Activated T-helper 17 cell treated with anti-CD3 and anti-CD28 coated beads, Interleukin-2, amount 50 U/mL, for 72 hours (primary cell): ENCODE measurements at regions not wholly inside any gene's neighbourhood (a gene's known extent, or its start where the extent isn't known, plus 50 kb on each side); places are given as distances from the start of the nearest gene placed in this dataset.
A peak's percentile ranks its signal among the peaks of the same experiment; 100 is the strongest.

Experiments
- ATAC-seq: fragments of 150-1000 bp; cut with Tn5 transposase; replicated peaks from 2 replicates; pipeline ENCODE4 v1.10.0; 2021; ENCODE audit warnings: mild to moderate bottlenecking, moderate library complexity
- H3K27ac Mint-ChIP-seq: one replicate; pipeline ENCODE4 v1.8.0; 2022; ENCODE audit warnings: mixed read lengths
- H3K27me3 Mint-ChIP-seq: one replicate; pipeline ENCODE4 v1.8.0; 2022; ENCODE audit warnings: mixed read lengths
- H3K36me3 Mint-ChIP-seq: one replicate; pipeline ENCODE4 v1.8.0; 2022; ENCODE audit warnings: low read depth, mild to moderate bottlenecking, mixed read lengths
- H3K4me1 Mint-ChIP-seq: one replicate; pipeline ENCODE4 v1.8.0; 2022; ENCODE audit warnings: mixed read lengths
- H3K4me3 Mint-ChIP-seq: one replicate; pipeline ENCODE4 v1.8.0; 2022; ENCODE audit warnings: mild to moderate bottlenecking, mixed read lengths
- H3K9me3 Mint-ChIP-seq: one replicate; pipeline ENCODE4 v1.8.0; 2022; ENCODE audit warnings: mixed read lengths

DNA sequence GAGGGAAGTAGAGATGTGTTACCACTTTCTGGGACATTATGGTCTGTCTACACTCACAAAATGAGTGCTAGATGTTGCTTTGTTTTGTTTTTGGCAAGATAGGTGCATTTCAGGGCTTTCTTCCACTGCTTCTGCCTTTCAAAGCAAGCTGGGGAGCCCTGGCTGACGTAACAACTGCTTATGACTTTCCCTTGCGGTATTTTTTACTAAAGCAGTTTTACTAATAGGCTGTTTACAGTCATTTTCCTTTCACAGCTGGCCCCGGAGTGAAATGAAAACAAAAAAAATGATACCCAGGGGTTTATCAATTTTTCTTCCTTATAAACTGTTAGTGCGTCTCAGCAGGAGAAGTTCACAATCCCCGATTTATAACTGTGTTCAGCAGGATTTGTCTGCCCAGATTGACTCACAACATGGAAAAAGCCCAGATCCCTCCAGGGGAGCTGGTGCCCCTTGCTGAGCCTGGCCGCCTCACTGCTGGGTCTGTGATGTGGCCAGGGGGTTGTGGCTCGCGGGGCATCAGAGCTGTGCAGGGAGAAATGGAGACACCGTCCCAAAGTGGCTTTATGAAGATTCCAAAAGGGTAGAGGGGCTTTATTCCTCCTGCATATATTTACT, 184.4 kb upstream of the HS3ST3A1 start:
- Mint-ChIP-seq H3K4me3 (no peak overlapping the region), H3K27ac (no peak overlapping the region), H3K36me3 (no peaks in the 10 kb centered on the region), H3K4me1 (no peaks in the 10 kb centered on the region), H3K27me3 (no peaks in the 10 kb centered on the region), H3K9me3 (no peaks in the 10 kb centered on the region)
- ATAC-seq = no peak

DNA sequence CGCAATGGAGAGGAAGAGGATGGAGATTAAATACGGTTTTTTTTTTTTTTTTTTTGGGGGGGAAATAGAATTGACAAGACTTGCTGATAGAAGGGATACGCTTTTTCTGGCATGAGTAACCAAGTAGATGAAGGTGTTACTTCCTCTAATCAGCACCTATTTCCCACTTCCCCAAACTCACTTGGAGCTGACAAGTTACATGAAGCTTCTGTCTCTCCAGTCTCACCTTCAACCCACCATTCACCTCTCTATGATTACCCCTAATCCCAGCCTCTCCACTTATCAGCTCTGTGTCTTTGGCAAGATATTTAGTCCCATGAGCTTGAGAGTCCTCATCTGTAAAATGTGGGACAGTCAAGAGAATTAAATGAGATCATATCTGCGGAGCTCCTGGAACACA, 185.9 kb upstream of the HS3ST3A1 start:
- Mint-ChIP-seq H3K9me3 (no peaks in the 10 kb centered on the region), H3K4me3 (no peak overlapping the region), H3K27me3 (no peaks in the 10 kb centered on the region), H3K27ac (no peak overlapping the region), H3K36me3 (no peaks in the 10 kb centered on the region), H3K4me1 (no peaks in the 10 kb centered on the region)
- no peak for ATAC-seq

DNA sequence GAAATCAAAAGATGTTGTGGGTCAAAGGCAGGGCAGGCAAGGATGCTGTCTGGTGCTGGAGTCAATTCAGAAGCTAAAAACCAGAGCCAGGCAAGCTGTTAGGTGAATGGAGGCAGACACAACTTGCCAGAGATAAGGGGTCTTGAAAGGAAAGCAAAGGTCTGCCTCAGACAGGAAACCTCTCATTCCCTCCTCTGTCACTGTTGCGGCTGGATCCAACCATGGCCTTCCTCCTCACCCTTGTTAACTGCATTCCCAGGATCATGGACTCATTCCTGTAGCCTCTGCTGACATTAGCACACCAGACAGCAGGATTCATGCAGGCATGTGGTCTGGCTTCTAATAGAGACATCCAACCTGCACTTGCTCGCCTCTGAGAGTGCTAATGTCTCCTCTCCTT, 186.7 kb upstream of the HS3ST3A1 start:
- no peaks in the 10 kb centered on the region for H3K4me1 Mint-ChIP-seq
- H3K4me3 Mint-ChIP-seq = no peak overlapping the region
- H3K27me3 Mint-ChIP-seq = no peaks in the 10 kb centered on the region
- no peaks in the 10 kb centered on the region for H3K36me3 Mint-ChIP-seq
- H3K27ac Mint-ChIP-seq = no peak overlapping the region
- H3K9me3 Mint-ChIP-seq = no peaks in the 10 kb centered on the region
- no peak for ATAC-seq

DNA sequence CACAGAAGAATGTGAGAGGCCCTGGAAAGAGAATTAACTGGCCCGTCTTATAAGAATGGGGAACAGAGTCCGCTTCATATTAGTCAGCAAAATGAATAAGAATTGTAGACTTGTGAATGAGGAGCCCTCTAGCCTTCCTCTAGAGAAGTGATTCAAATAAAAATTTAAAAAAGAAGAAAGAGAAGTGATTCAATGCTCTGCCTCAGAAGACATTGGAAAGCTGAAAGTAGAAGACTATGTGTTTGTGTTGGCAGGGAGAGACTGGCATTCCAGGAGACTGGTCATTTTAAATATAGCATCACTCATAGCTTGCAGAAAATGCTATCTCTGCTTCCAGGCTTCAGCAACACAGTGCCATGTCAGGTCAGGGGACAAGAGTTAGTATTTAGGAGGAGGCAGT, 190.6 kb upstream of the HS3ST3A1 start:
- no peak overlapping the region for H3K4me3 Mint-ChIP-seq
- no peak overlapping the region for H3K27ac Mint-ChIP-seq
- no peaks in the 10 kb centered on the region for H3K27me3 Mint-ChIP-seq
- no peaks in the 10 kb centered on the region for H3K4me1 Mint-ChIP-seq
- no peaks in the 10 kb centered on the region for H3K36me3 Mint-ChIP-seq
- H3K9me3 Mint-ChIP-seq = no peaks in the 10 kb centered on the region
- ATAC-seq = no peak

DNA sequence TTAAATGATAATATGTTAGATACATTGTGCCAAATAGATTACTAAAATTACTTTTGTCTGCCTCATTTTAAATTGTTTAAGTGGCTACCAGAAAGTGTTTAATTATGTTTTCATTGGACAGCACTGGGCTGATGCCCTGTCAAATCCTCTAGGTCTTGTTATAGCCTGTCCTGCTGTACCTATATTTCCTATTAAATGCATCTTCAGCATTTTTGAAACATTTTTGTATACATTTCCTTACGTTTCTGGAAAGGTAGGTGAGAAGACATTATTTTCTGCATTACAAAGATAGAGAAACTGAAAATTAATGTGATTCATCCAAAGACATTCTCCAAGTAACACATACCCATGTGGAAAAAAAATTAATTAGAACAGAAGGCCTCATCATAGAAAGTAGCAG, 192.2 kb upstream of the HS3ST3A1 start:
- no peaks in the 10 kb centered on the region for H3K36me3 Mint-ChIP-seq
- H3K27ac Mint-ChIP-seq = no peak overlapping the region
- H3K9me3 Mint-ChIP-seq = no peaks in the 10 kb centered on the region
- no peaks in the 10 kb centered on the region for H3K4me1 Mint-ChIP-seq
- no peak for ATAC-seq
- H3K27me3 Mint-ChIP-seq = no peaks in the 10 kb centered on the region
- no peak overlapping the region for H3K4me3 Mint-ChIP-seq

DNA sequence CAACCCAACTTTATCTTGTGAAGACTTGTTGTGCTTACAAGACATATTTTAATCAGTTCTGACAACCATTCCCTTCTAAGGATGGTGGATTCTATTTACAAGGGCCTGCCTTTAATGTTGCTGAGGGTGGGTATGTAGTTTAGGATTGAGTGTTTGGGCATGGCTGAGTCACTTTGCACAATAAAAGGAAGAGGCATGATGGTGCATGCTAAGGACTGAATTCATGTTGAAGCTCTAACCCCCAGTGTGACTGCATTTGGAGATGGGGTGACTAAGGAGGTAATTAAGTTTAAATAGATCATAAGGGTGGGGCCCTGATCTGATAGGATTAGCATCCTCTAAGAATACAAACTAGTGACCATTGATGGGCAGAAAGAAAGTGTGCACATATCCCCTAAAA, 196.1 kb upstream of the HS3ST3A1 start:
- Mint-ChIP-seq H3K27ac (no peak overlapping the region), H3K4me1 (no peaks in the 10 kb centered on the region), H3K9me3 (no peaks in the 10 kb centered on the region), H3K4me3 (no peak overlapping the region), H3K36me3 (no peaks in the 10 kb centered on the region), H3K27me3 (no peaks in the 10 kb centered on the region)
- ATAC-seq = no peak

DNA sequence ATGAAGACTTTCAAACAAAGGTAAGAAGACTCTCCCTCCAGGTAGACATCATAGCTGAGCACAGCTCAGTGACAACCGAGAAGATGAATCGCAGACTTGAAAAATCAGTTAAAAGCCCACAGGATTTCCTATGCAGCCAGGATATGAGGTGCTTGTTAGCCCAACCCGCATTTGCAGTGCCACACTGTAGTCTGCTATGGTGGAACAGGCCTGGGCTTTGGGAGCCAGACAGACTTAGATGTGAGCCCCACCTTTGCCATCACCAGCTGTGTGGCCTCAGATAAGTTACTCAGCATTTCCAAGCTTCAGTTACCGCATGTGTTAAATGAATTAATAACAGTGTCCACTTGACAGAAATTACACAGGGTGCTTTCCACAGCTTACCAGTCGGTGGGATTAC, 204.4 kb upstream of the HS3ST3A1 start:
- no peaks in the 10 kb centered on the region for H3K27me3 Mint-ChIP-seq
- no peaks in the 10 kb centered on the region for H3K36me3 Mint-ChIP-seq
- H3K4me3 Mint-ChIP-seq = no peak overlapping the region
- H3K27ac Mint-ChIP-seq = no peak overlapping the region
- no peaks in the 10 kb centered on the region for H3K9me3 Mint-ChIP-seq
- peak; percentile 48 for ATAC-seq
- no peaks in the 10 kb centered on the region for H3K4me1 Mint-ChIP-seq

DNA sequence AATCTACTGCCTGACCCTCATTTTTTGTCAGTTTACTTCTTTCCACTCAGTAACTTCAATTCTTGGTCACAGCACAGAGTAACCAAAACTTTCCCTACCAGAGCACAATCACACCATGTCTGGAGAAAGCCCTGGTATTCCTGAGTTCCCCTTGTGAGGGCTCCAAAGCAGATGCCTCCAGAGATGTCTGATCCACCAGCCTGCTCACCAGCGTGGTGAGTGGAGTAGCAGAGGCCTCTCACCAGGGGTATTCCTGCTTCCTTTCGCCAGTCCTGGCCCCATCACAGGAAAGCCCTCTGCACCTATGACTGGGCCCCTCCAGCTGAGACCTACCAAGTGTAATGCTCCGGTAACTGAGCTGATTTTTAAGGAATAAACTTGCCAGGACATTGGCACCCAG, 205.4 kb upstream of the HS3ST3A1 start:
- Mint-ChIP-seq H3K27ac (no peak overlapping the region), H3K27me3 (no peaks in the 10 kb centered on the region), H3K4me1 (no peaks in the 10 kb centered on the region), H3K4me3 (no peak overlapping the region), H3K9me3 (no peaks in the 10 kb centered on the region), H3K36me3 (no peaks in the 10 kb centered on the region)
- no peak for ATAC-seq

DNA sequence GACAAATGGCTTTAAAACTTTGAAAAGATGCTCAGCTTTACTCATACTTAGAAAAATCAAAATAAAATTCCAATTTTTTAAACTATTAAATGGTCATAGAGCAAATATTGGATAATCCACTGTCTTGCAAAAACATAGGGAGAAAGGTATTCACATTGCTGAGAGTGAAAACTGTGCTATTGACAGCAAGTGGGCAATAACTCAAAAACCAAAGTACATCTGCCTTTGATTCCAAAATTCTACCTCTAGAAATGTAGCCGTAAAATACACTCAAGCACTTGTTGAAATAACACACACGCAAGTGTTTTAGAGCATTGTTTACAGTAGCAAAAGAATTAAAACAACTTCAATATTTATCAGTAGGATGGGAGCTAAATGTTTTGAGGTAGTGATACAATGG, 210.6 kb upstream of the HS3ST3A1 start:
- Mint-ChIP-seq H3K4me3 (no peak overlapping the region), H3K9me3 (no peaks in the 10 kb centered on the region), H3K36me3 (no peaks in the 10 kb centered on the region), H3K27me3 (no peaks in the 10 kb centered on the region), H3K27ac (no peak overlapping the region), H3K4me1 (no peaks in the 10 kb centered on the region)
- no peak for ATAC-seq

DNA sequence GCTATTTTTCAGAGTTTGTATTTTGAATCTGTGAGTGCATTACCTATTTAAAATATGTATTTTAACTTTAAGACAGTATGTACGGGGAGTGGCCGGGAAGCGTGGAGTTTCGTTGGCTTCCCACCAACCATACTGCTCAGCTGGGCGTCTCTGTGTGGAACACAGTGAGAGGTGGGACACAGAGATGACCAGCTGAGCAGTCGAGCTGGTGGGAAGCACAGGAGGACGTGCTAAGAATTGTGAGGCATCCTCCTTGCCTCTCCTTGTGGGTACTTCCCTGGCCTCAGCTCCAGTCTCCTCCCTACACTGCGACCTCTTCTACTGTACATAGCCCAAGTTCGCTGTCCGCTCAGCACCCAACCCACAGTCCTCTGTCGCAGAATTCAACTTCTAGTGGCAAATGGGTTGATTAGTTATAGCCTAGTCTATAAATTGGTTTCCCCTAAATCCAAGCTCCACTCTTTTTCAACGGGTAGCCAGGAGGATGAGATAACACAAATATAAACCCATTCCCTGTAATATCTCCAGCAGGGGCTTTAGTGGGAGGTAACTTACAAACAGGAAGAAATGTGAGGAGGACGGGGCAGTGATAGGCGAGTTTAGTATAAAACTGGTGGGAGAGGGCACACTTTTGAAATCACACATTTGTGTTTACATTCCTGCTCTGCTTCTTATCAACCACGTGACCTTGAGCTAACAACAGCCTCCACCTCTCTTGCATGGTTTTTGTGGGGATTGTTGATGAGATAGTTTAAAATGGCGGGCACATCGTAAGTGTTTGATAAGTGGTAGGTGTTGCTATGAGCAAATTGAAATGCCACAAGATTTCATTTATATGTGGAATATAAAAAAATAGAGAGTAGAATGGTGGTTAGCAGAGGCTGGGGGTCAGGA, 211.9 kb upstream of the HS3ST3A1 start:
- no peak overlapping the region for H3K4me3 Mint-ChIP-seq

DNA sequence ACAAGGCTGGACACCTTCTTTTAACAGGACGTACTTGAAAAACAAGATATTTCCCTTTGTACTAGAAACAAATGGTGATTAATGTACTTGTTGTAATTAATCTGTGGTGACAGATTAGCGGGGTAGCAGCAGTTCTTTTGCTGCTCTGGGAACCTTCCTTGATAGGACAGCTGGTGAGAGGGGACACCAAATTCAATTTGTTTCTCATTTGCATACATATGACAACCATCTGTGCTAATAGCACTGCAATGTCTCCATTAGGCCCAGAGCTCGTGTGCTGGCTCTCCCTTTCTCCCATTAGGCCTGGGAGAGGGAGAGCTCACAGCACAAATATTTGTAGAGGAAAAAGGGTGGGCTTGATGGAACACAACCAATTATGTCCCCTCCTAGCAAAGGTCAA, 221.0 kb upstream of the HS3ST3A1 start:
- no peaks in the 10 kb centered on the region for H3K4me1 Mint-ChIP-seq
- H3K4me3 Mint-ChIP-seq = no peak overlapping the region
- peaks cover 2% of the 10 kb centered on the region for H3K9me3 Mint-ChIP-seq
- H3K27me3 Mint-ChIP-seq = no peaks in the 10 kb centered on the region
- H3K36me3 Mint-ChIP-seq = no peaks in the 10 kb centered on the region
- ATAC-seq = no peak
- H3K27ac Mint-ChIP-seq = no peak overlapping the region

More for the DNA sequence above, 211.9 kb upstream of the HS3ST3A1 start:
- Mint-ChIP-seq H3K36me3 (no peaks in the 10 kb centered on the region), H3K27ac (no peak overlapping the region), H3K9me3 (no peaks in the 10 kb centered on the region), H3K27me3 (no peaks in the 10 kb centered on the region), H3K4me1 (no peaks in the 10 kb centered on the region)
- no peak for ATAC-seq

DNA sequence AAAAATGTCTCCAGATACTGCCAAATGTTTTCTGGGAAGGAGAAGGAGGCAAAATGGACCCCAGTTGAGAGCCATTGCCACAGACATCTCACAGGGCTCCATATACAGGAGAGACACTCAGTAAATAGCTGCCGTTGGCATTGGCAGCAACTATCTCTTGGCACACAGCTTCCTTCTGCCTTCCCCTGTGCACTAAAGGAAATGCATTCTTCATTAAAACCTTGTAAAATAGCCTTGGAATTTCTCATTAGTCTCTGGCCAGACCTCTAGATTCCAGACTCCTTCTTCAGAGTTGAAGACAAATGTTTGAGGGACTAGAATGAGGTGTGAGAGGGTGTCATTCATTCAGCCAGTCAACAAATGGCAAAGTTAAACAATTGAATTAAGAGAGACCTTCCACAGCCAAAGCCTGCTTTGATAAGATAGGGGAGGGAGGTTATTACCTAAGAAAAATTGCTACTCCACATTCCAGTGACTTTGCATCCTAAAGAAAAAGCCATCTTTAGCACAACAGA, 223.9 kb upstream of the HS3ST3A1 start:
- Mint-ChIP-seq H3K27ac (no peak overlapping the region), H3K36me3 (no peaks in the 10 kb centered on the region), H3K4me1 (no peaks in the 10 kb centered on the region), H3K4me3 (no peak overlapping the region), H3K27me3 (no peaks in the 10 kb centered on the region), H3K9me3 (peaks cover 4% of the 10 kb centered on the region)
- ATAC-seq = no peak

DNA sequence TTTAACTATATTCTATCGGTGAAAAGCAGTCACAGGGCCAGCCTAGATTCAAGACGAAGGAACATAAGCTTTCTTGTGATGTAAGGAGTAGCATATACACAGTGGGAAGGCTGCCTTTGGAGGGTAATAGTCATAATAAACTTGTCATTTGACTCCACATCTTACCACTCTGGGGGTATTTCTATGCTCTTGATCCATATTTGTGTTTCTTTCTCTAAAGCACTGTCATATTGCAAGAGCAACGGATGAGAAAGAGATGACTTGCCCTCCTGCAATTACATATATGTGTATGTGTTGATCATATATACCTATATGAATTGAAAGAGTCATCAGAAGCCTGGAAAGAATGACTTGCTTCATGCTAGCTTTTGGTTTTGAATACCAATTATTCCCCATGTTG, 225.4 kb upstream of the HS3ST3A1 start:
- no peak overlapping the region for H3K4me3 Mint-ChIP-seq
- ATAC-seq = peak; percentile 90
- H3K9me3 Mint-ChIP-seq = peaks cover 4% of the 10 kb centered on the region
- H3K27ac Mint-ChIP-seq = peak overlapping the region; percentile 33
- H3K27me3 Mint-ChIP-seq = no peaks in the 10 kb centered on the region
- H3K36me3 Mint-ChIP-seq = no peaks in the 10 kb centered on the region
- H3K4me1 Mint-ChIP-seq = no peaks in the 10 kb centered on the region

DNA sequence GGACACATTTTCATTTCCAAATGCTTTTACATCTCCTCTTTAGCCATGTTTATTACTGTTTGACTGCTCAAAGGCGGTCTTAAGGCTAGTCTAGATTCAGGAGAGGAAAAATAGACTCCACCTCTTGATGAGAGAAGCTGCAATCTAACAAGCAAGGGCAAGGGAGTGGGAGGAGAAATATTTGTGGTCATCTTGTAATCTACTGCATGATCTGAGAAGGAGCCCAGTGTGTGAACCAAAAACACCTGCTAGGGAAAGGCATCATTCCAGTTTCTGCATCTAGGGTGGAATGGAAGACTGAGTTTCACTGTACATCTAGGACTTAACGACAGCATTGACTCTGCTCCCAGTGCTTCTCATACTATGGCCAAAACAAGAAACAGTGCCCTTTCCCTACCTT, 232.2 kb upstream of the HS3ST3A1 start:
- no peaks in the 10 kb centered on the region for H3K36me3 Mint-ChIP-seq
- no peak overlapping the region for H3K4me3 Mint-ChIP-seq
- no peaks in the 10 kb centered on the region for H3K9me3 Mint-ChIP-seq
- H3K4me1 Mint-ChIP-seq = no peaks in the 10 kb centered on the region
- no peaks in the 10 kb centered on the region for H3K27me3 Mint-ChIP-seq
- no peak overlapping the region for H3K27ac Mint-ChIP-seq
- ATAC-seq = no peak

DNA sequence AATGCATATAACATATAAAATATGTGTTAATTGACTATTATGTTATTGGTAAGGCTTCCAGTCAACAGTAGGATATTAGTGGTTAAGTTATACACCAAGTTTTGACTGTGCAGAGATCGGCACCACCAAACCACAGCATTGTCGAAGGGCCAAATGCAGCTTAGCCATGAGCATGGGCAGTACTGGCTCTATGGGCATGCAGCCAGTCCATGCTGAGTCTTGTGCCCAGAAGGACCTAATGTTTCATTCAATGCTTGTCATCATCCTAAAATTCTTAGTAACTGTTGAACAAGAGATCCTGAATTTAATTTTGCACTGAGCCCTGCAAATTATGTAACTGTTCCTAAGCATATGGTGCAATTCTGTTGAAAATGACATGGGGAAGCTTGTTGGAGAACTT, 233.4 kb upstream of the HS3ST3A1 start:
- Mint-ChIP-seq H3K9me3 (no peaks in the 10 kb centered on the region), H3K36me3 (no peaks in the 10 kb centered on the region), H3K27ac (no peak overlapping the region), H3K4me3 (no peak overlapping the region), H3K4me1 (peaks cover 1% of the 10 kb centered on the region), H3K27me3 (no peaks in the 10 kb centered on the region)
- ATAC-seq = no peak
